ENCODE measurements at regions not wholly inside any gene's neighbourhood (a gene's known extent, or its start where the extent isn't known, plus 50 kb on each side); places are given as distances from the start of the nearest gene placed in this dataset.

DNA sequence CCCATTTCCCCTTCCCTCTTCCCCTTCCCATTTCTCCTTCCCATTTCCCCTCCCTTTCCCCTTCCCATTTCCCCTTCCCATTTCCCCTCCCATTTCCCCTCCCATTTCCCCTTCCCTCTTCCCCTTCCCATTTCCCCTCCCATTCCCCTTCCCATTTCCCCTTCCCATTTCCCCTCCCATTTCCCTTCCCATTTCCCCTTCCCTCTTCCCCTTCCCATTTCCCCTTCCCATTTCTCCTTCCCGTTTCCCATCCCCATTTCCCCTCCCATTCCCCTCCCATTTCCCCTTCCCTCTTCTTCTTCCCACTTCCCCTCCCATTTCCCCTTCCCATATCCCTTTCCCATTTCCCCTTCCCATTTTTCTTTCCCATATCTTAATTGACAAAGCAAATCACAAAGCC is 109.0 kb downstream of the OLFM1 start:
- Histone ChIP-seq H3K9me1 (ENCODE audit: control insufficient read depth, extremely low read depth, insufficient read depth, low read length) (no peaks in the 10 kb centered on the region), H3K4me1 (ENCODE audit: control insufficient read depth, extremely low read depth, insufficient read depth, low read length) (no peaks in the 10 kb centered on the region), H4K20me1 (ENCODE audit: control insufficient read depth, extremely low read depth, insufficient read depth, low read length) (no peaks in the 10 kb centered on the region), H2AFZ (ENCODE audit: control insufficient read depth, low read length) (no peak overlapping the region), H3K27me3 (ENCODE audit: control insufficient read depth, extremely low read depth, insufficient read depth, low read length) (peaks cover 17% of the 10 kb centered on the region), H3K4me3 (ENCODE audit: control insufficient read depth in 2 of 3, extremely low read depth in 1 of 3, insufficient read depth in 2 of 3, low read depth in 1 of 3, low read length in 3 of 3) (no peak overlapping the region), H3K9me3 (ENCODE audit: control insufficient read depth, low read depth, low read length) (peaks cover 4% of the 10 kb centered on the region), H3K79me2 (ENCODE audit: control insufficient read depth, insufficient read depth, low read length) (no peaks in the 10 kb centered on the region), H3K27ac (ENCODE audit: control insufficient read depth, insufficient read depth, low read length) (no peak overlapping the region), H3K9ac (ENCODE audit: control insufficient read depth, extremely low read depth, insufficient read depth, low read length) (no peak overlapping the region), H3K4me2 (ENCODE audit: control insufficient read depth, extremely low read depth, insufficient read depth, low read depth, low read length) (no peak overlapping the region), H3K36me3 (ENCODE audit: control insufficient read depth in 2 of 2, extremely low read depth in 1 of 2, insufficient read depth in 2 of 2, low read length in 2 of 2) (no peaks in the 10 kb centered on the region)
- FAIRE-seq (no peak), DNase-seq (ENCODE audit: low read depth, low spot score) (no peak)
- TF ChIP-seq, protein P1, sequence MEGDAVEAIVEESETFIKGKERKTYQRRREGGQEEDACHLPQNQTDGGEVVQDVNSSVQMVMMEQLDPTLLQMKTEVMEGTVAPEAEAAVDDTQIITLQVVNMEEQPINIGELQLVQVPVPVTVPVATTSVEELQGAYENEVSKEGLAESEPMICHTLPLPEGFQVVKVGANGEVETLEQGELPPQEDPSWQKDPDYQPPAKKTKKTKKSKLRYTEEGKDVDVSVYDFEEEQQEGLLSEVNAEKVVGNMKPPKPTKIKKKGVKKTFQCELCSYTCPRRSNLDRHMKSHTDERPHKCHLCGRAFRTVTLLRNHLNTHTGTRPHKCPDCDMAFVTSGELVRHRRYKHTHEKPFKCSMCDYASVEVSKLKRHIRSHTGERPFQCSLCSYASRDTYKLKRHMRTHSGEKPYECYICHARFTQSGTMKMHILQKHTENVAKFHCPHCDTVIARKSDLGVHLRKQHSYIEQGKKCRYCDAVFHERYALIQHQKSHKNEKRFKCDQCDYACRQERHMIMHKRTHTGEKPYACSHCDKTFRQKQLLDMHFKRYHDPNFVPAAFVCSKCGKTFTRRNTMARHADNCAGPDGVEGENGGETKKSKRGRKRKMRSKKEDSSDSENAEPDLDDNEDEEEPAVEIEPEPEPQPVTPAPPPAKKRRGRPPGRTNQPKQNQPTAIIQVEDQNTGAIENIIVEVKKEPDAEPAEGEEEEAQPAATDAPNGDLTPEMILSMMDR (optimal IDR thresholded peaks at IDR 0.05 in 1 of 3, IDR thresholded peaks at IDR 0.05 in 1 of 3, conservative IDR thresholded peaks at IDR 0.05 in 1 of 3; ENCODE audit: extremely low read depth in 1 of 3, insufficient read depth in 2 of 3, low read length in 3 of 3), result no peak
- no peak for TF ChIP-seq EZH2 (IDR thresholded peaks at IDR 0.05; ENCODE audit: low read length)
- dilution Hi-C loops (cut with MboI; ENCODE audit: extremely low pct_ligation_motif_present, low sequenced_read_pairs), result no loop called here

DNA sequence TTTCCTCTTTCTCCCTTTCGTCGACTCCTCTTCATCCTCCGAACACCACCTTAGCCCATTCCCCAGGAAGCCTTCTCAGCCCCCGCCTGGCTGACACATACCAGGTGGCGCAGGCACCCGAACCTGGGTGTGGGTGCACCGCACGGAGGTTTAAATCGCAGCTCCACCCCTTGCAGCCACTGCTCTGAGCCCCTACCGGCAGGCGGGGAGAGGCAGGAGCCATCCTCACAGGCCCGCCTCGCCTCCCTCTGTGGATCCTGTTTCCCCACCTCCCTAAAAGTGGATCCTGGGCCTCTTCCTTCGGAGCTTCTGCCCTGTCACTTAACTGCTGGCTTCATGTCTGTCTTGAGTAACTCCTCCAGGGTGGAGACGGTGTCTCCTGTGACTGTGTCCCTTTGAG is 110.7 kb downstream of the OLFM1 start:
- H3K27me3 ChIP-seq (ENCODE audit: control insufficient read depth, extremely low read depth, insufficient read depth, low read length), result peaks cover 17% of the 10 kb centered on the region
- no peak for FAIRE-seq
- dilution Hi-C loops (cut with MboI; ENCODE audit: extremely low pct_ligation_motif_present, low sequenced_read_pairs), result no loop called here

More for the DNA sequence above, 110.7 kb downstream of the OLFM1 start:
- Histone ChIP-seq H3K4me3 (ENCODE audit: control insufficient read depth in 2 of 3, extremely low read depth in 1 of 3, insufficient read depth in 2 of 3, low read depth in 1 of 3, low read length in 3 of 3) (no peak overlapping the region), H3K4me1 (ENCODE audit: control insufficient read depth, extremely low read depth, insufficient read depth, low read length) (no peaks in the 10 kb centered on the region), H3K27ac (ENCODE audit: control insufficient read depth, insufficient read depth, low read length) (no peak overlapping the region), H4K20me1 (ENCODE audit: control insufficient read depth, extremely low read depth, insufficient read depth, low read length) (no peaks in the 10 kb centered on the region), H2AFZ (ENCODE audit: control insufficient read depth, low read length) (no peak overlapping the region), H3K79me2 (ENCODE audit: control insufficient read depth, insufficient read depth, low read length) (no peaks in the 10 kb centered on the region), H3K9me1 (ENCODE audit: control insufficient read depth, extremely low read depth, insufficient read depth, low read length) (no peaks in the 10 kb centered on the region), H3K9me3 (ENCODE audit: control insufficient read depth, low read depth, low read length) (peaks cover 4% of the 10 kb centered on the region), H3K4me2 (ENCODE audit: control insufficient read depth, extremely low read depth, insufficient read depth, low read depth, low read length) (no peak overlapping the region), H3K9ac (ENCODE audit: control insufficient read depth, extremely low read depth, insufficient read depth, low read length) (no peak overlapping the region), H3K36me3 (ENCODE audit: control insufficient read depth in 2 of 2, extremely low read depth in 1 of 2, insufficient read depth in 2 of 2, low read length in 2 of 2) (no peaks in the 10 kb centered on the region)
- DNase-seq (ENCODE audit: low read depth, low spot score), result no peak
- TF ChIP-seq EZH2 (IDR thresholded peaks at IDR 0.05; ENCODE audit: low read length), result no peak
- TF ChIP-seq, protein P1 (optimal IDR thresholded peaks at IDR 0.05 in 1 of 3, IDR thresholded peaks at IDR 0.05 in 1 of 3, conservative IDR thresholded peaks at IDR 0.05 in 1 of 3; ENCODE audit: extremely low read depth in 1 of 3, insufficient read depth in 2 of 3, low read length in 3 of 3), result no peak

Data from keratinocyte (primary cell).